ENCODE measurements at regions not wholly inside any gene's neighbourhood (a gene's known extent, or its start where the extent isn't known, plus 50 kb on each side); places are given as distances from the start of the nearest gene placed in this dataset.

- Histone ChIP-seq H3K9ac (ENCODE audit: low read length) (no peak overlapping the region), H3K4me1 (ENCODE audit: control insufficient read depth in 2 of 2, insufficient read depth in 2 of 2, low read length in 2 of 2) (peaks cover 23 to 27% of the 10 kb centered on the region in 2 donors), H2AFZ (ENCODE audit: insufficient read depth, low read depth, low read length, poor library complexity, severe bottlenecking) (no peak overlapping the region), H3K9me3 (ENCODE audit: control extremely low read depth in 1 of 3, control insufficient read depth in 2 of 3, insufficient read depth in 1 of 3, low read length in 2 of 3) (peaks cover 1 to 15% (median 3%) of the 10 kb centered on the region in 3 donors), H3K27ac (ENCODE audit: low read length in 2 of 2) (no peak overlapping the region), H3K27me3 (replicated peaks in 1 of 4; ENCODE audit: control extremely low read depth in 1 of 4, control insufficient read depth in 3 of 4, insufficient read depth in 4 of 4, low read length in 3 of 4) (no peaks in the 10 kb centered on the region), H4K20me1 (ENCODE audit: control insufficient read depth, insufficient read depth, low read length, poor library complexity, severe bottlenecking) (no peaks in the 10 kb centered on the region), H3K4me3 (ENCODE audit: control extremely low read depth in 1 of 5, extremely low read depth in 1 of 5, insufficient read depth in 1 of 5, low read depth in 2 of 5, low read length in 4 of 5) (peak overlapping the region in 1 of 5 experiments; percentile 25), H3K36me3 (replicated peaks in 1 of 2; ENCODE audit: control extremely low read depth in 1 of 2, control insufficient read depth in 1 of 2, extremely low read depth in 1 of 2, insufficient read depth in 2 of 2, low read length in 1 of 2) (no peaks in the 10 kb centered on the region), H3K79me2 (ENCODE audit: control insufficient read depth, insufficient read depth, low read length) (no peaks in the 10 kb centered on the region), H3K4me2 (replicated peaks; ENCODE audit: low read depth, low read length, poor library complexity, severe bottlenecking) (peak overlapping the region; percentile 42)
- intact Hi-C loops (cut with micrococcal nuclease), result loop anchor here (1.0 to 2.0 kb wide), 3 partner anchors 11 to 100 kb away; partner anchors contain the start of gene BCL2L11
- Mint-ChIP-seq H3K9me3 (ENCODE audit: insufficient read depth) (peaks cover 7% of the 10 kb centered on the region), H3K4me3 (peak overlapping the region; percentile 81), H3K27me3 (peaks cover 8% of the 10 kb centered on the region), H3K27ac (peak overlapping the region; percentile 88), H3K4me1 (peaks cover 40% of the 10 kb centered on the region)
- DNase-seq (no peak), ATAC-seq (ENCODE audit: low read depth) (no peak)
- CTCF ChIA-PET, result interaction anchor here (0.6 to 2.1 kb wide), 5 partner anchors 11 to 217 kb away, joined by 3 to 10 read pairs (median 5); partner anchors contain the start of gene BCL2L11
- POLR2A ChIA-PET, result interaction anchor here (0.6 to 2.4 kb wide), 6 partner anchors 11 to 100 kb away, joined by 3 to 8 read pairs (median 4); partner anchors contain the start of gene BCL2L11
- TF ChIP-seq CTCF (IDR thresholded peaks at IDR 0.05), result no peak
- no peak for TF ChIP-seq EZH2 (IDR thresholded peaks at IDR 0.05; ENCODE audit: borderline replicate concordance, insufficient read depth, low read depth, low read length, poor library complexity, severe bottlenecking)
- WGBS (ENCODE audit: insufficient coverage), result 99% methylated on average over 4 of the region's 5 CpGs
These were observed 99.2 kb downstream of the BCL2L11 start for GRCh38 chr2:111219734-111220505.

GRCh38 chr2:111220962-111221361, 100.2 kb downstream of the BCL2L11 start:
- H3K36me3 ChIP-seq (replicated peaks in 1 of 2; ENCODE audit: control extremely low read depth in 1 of 2, control insufficient read depth in 1 of 2, extremely low read depth in 1 of 2, insufficient read depth in 2 of 2, low read length in 1 of 2), result no peaks in the 10 kb centered on the region
- ATAC-seq (ENCODE audit: low read depth) (no peak), DNase-seq (no peak)
- Mint-ChIP-seq H3K4me3 (no peak overlapping the region), H3K9me3 (ENCODE audit: insufficient read depth) (peaks cover 4% of the 10 kb centered on the region), H3K27ac (peak overlapping the region; percentile 20), H3K27me3 (peaks cover 17% of the 10 kb centered on the region), H3K4me1 (peaks cover 39% of the 10 kb centered on the region)
- WGBS (ENCODE audit: insufficient coverage), result no CpG with 5 or more reads among the region's 1 CpG
- no peak overlapping the region for H3K27ac ChIP-seq (ENCODE audit: low read length in 2 of 2)
- no peak for TF ChIP-seq EZH2 (IDR thresholded peaks at IDR 0.05; ENCODE audit: borderline replicate concordance, insufficient read depth, low read depth, low read length, poor library complexity, severe bottlenecking)
- no peak for TF ChIP-seq CTCF (IDR thresholded peaks at IDR 0.05)
- H3K79me2 ChIP-seq (ENCODE audit: control insufficient read depth, insufficient read depth, low read length), result no peaks in the 10 kb centered on the region
- H3K4me2 ChIP-seq (replicated peaks; ENCODE audit: low read depth, low read length, poor library complexity, severe bottlenecking), result no peak overlapping the region
- no peaks in the 10 kb centered on the region for H4K20me1 ChIP-seq (ENCODE audit: control insufficient read depth, insufficient read depth, low read length, poor library complexity, severe bottlenecking)
- no peak overlapping the region for H2AFZ ChIP-seq (ENCODE audit: insufficient read depth, low read depth, low read length, poor library complexity, severe bottlenecking)
- H3K27me3 ChIP-seq (replicated peaks in 1 of 4; ENCODE audit: control extremely low read depth in 1 of 4, control insufficient read depth in 3 of 4, insufficient read depth in 4 of 4, low read length in 3 of 4), result peaks cover 0 to 8% (median 5%) of the 10 kb centered on the region in 4 experiments
- CTCF ChIA-PET, result interaction anchor here (0.6 to 2.1 kb wide), 2 partner anchors 101 to 216 kb away, joined by 3 to 6 read pairs; partner anchors contain the start of gene BCL2L11
- intact Hi-C loops (cut with micrococcal nuclease), result no loop called here
- H3K9ac ChIP-seq (ENCODE audit: low read length), result no peak overlapping the region
- H3K9me3 ChIP-seq (ENCODE audit: control extremely low read depth in 1 of 3, control insufficient read depth in 2 of 3, insufficient read depth in 1 of 3, low read length in 2 of 3), result peaks cover 0 to 12% (median 1%) of the 10 kb centered on the region in 3 donors
- no peak overlapping the region for H3K4me3 ChIP-seq (ENCODE audit: control extremely low read depth in 1 of 5, extremely low read depth in 1 of 5, insufficient read depth in 1 of 5, low read depth in 2 of 5, low read length in 4 of 5)
- H3K4me1 ChIP-seq (ENCODE audit: control insufficient read depth in 2 of 2, insufficient read depth in 2 of 2, low read length in 2 of 2), result peaks cover 23 to 27% of the 10 kb centered on the region in 2 donors
- POLR2A ChIA-PET, result interaction anchor here (2.4 kb wide), 1 partner anchor 12 kb away, joined by 8 read pairs; no protein-coding TSS in a partner anchor
